GM23338 (cell line): ENCODE measurements at regions not wholly inside any gene's neighbourhood (a gene's known extent, or its start where the extent isn't known, plus 50 kb on each side); places are given as distances from the start of the nearest gene placed in this dataset.

Source experiments
- ATAC-seq: fragments of 200-7000 bp; cut with Tn5 transposase; 3 replicates; pipeline ENCODE4 v1.9.1; 2020
- DNase-seq: peaks from one replicate; pipeline ENCODE4 v3.0.0-alpha.2; 2015; ENCODE audit warnings: low spot score
- H2AFZ ChIP-seq: fragments of 200-600 bp; sonication (generic); 2 replicates; pipeline ENCODE4 v1.8.0; 2016; ENCODE audit warnings: antibody characterized with exemption, mild to moderate bottlenecking, moderate library complexity
- H3F3A ChIP-seq: fragments of 200-600 bp; sonication (generic); replicated peaks from 2 replicates; pipeline ENCODE4 v1.8.0; 2017; ENCODE audit warnings: antibody characterized with exemption, mixed run types, low read depth
- H3K27ac ChIP-seq: fragments of 200-600 bp; sonication (generic); 2 replicates; pipeline ENCODE4 v1.6.1; 2016; ENCODE audit warnings: low read depth
- H3K27me3 ChIP-seq: fragments of 200-600 bp; sonication (generic); 2 replicates; pipeline ENCODE4 v1.8.0; 2016; ENCODE audit warnings: mild to moderate bottlenecking, mixed run types, moderate library complexity; ENCODE audit not compliant: insufficient read depth
- H3K36me3 ChIP-seq: fragments of 200-600 bp; sonication (generic); 2 replicates; pipeline ENCODE4 v1.8.0; 2016; ENCODE audit warnings: mild to moderate bottlenecking; ENCODE audit not compliant: insufficient read depth
- H3K4me1 ChIP-seq: fragments of 200-600 bp; sonication (generic); 2 replicates; pipeline ENCODE4 v1.8.0; 2016; ENCODE audit warnings: mild to moderate bottlenecking, moderate library complexity; ENCODE audit not compliant: insufficient read depth
- H3K4me2 ChIP-seq: fragments of 200-600 bp; sonication (generic); 2 replicates; pipeline ENCODE4 v1.7.1; 2017; ENCODE audit warnings: mixed run types
- H3K4me3 ChIP-seq: fragments of 200-600 bp; sonication (generic); 2 replicates; pipeline ENCODE4 v1.6.1; 2016; ENCODE audit warnings: mixed run types
- H3K79me2 ChIP-seq: fragments of 200-600 bp; sonication (generic); replicated peaks from 2 replicates; pipeline ENCODE4 v1.8.0; 2017; ENCODE audit warnings: mild to moderate bottlenecking; ENCODE audit not compliant: insufficient read depth
- H3K9me2 ChIP-seq: fragments of 200-600 bp; sonication (generic); 2 replicates; pipeline ENCODE4 v1.8.0; 2017; ENCODE audit not compliant: insufficient read depth
- H4K20me1 ChIP-seq: fragments of 200-600 bp; sonication (generic); replicated peaks from 2 replicates; pipeline ENCODE4 v1.8.0; 2017; ENCODE audit warnings: mild to moderate bottlenecking; ENCODE audit not compliant: insufficient read depth
- H3K27ac Mint-ChIP-seq: 2 replicates; pipeline ENCODE4 v1.8.0; 2020; ENCODE audit warnings: inconsistent platforms, mild to moderate bottlenecking, moderate library complexity, mixed read lengths
- H3K27me3 Mint-ChIP-seq: 3 replicates; pipeline ENCODE4 v1.8.0; 2022; ENCODE audit warnings: low read depth, mild to moderate bottlenecking, moderate library complexity, mixed read lengths, inconsistent platforms; ENCODE audit not compliant: insufficient read depth, poor library complexity
- H3K36me3 Mint-ChIP-seq: 3 replicates; pipeline ENCODE4 v1.8.0; 2021; ENCODE audit warnings: low read depth, mild to moderate bottlenecking, inconsistent platforms, moderate library complexity, mixed read lengths
- H3K4me1 Mint-ChIP-seq: 3 replicates; pipeline ENCODE4 v1.8.0; 2020; ENCODE audit warnings: mild to moderate bottlenecking, inconsistent platforms, mixed read lengths
- H3K4me3 Mint-ChIP-seq: 3 replicates; pipeline ENCODE4 v1.8.0; 2021; ENCODE audit warnings: moderate library complexity, mild to moderate bottlenecking, inconsistent platforms, mixed read lengths
- H3K9me3 Mint-ChIP-seq: 3 replicates; pipeline ENCODE4 v1.8.0; 2020; ENCODE audit warnings: moderate library complexity, mild to moderate bottlenecking, inconsistent platforms, mixed read lengths
- CREB1 ChIP-seq: fragments of 250-450 bp; sonication (Bioruptor Pico); IDR thresholded peaks from 2 replicates; pipeline ENCODE4 v1.5.0; 2020; ENCODE audit warnings: low read depth, mild to moderate bottlenecking, moderate library complexity
- CTCF ChIP-seq, 2 experiments: fragments of 200-600 bp in 1 of 2; sonication (generic) in 1 of 2; conservative IDR thresholded peaks; 2 replicates each; pipeline versions ENCODE4 v1.5.1 to v1.6.1; 2016 to 2017; ENCODE audit warnings: antibody characterized with exemption in 2 of 2, low read depth in 2 of 2, mild to moderate bottlenecking in 2 of 2, moderate library complexity in 1 of 2
- ETS1 ChIP-seq: IDR thresholded peaks from 2 replicates; pipeline ENCODE4 v1.6.1; 2016; ENCODE audit warnings: antibody characterized with exemption
- EZH2 ChIP-seq: fragments of 200-600 bp; sonication (generic); IDR thresholded peaks from one replicate; pipeline ENCODE4 v1.8.0; 2017; ENCODE audit warnings: antibody characterized with exemption, mild to moderate bottlenecking, low read depth; ENCODE audit not compliant: unreplicated experiment
- EZH2phosphoT487 ChIP-seq: fragments of 200-600 bp; sonication (generic); IDR thresholded peaks from one replicate; pipeline ENCODE4 v1.8.1; 2018; ENCODE audit warnings: antibody characterized with exemption; ENCODE audit not compliant: unreplicated experiment
- JUNB ChIP-seq: IDR thresholded peaks from one replicate; pipeline ENCODE4 v1.6.1; 2016; ENCODE audit warnings: antibody characterized with exemption; ENCODE audit not compliant: unreplicated experiment
- NANOG ChIP-seq: IDR thresholded peaks from 2 replicates; pipeline ENCODE4 v1.6.1; 2016; ENCODE audit warnings: antibody characterized with exemption, borderline replicate concordance
- POLR2AphosphoS5 ChIP-seq: IDR thresholded peaks from 2 replicates; pipeline ENCODE4 v1.6.1; 2016; ENCODE audit warnings: antibody characterized with exemption, low read depth
- REST ChIP-seq: IDR thresholded peaks from one replicate; pipeline ENCODE4 v1.6.1; 2018; ENCODE audit warnings: antibody characterized with exemption; ENCODE audit not compliant: unreplicated experiment
- STAT1 ChIP-seq: IDR thresholded peaks from one replicate; pipeline ENCODE4 v1.6.1; 2016; ENCODE audit warnings: antibody characterized with exemption; ENCODE audit not compliant: unreplicated experiment
- ZNF114 ChIP-seq: fragments of 250-450 bp; sonication (Bioruptor Pico); IDR thresholded peaks from 2 replicates; pipeline ENCODE4 v1.5.0; 2020; ENCODE audit warnings: mild to moderate bottlenecking, moderate library complexity
- ZNF331 ChIP-seq: fragments of 250-450 bp; sonication (Bioruptor Pico); IDR thresholded peaks from 2 replicates; pipeline ENCODE4 v1.5.0; 2020; ENCODE audit warnings: low read depth, mild to moderate bottlenecking, moderate library complexity
- ZNF462 ChIP-seq: fragments of 250-450 bp; sonication (Bioruptor Pico); IDR thresholded peaks from 2 replicates; pipeline ENCODE4 v1.5.0; 2020; ENCODE audit warnings: mild to moderate bottlenecking, moderate library complexity

GRCh38 chr10:80701706-80702105 lies 164.0 kb downstream of the SH2D4B start:
- no peaks in the 10 kb centered on the region for H3K9me3 Mint-ChIP-seq
- no peak overlapping the region for H3K4me2 ChIP-seq
- peaks cover 14% of the 10 kb centered on the region for H3K27me3 Mint-ChIP-seq
- no peak overlapping the region for H3K27ac ChIP-seq
- H3K79me2 ChIP-seq: no peaks in the 10 kb centered on the region
- H3F3A ChIP-seq: no peaks in the 10 kb centered on the region
- no peaks in the 10 kb centered on the region for H3K27me3 ChIP-seq
- no peak overlapping the region for H3K4me3 ChIP-seq
- TF ChIP-seq JUNB (no peak), ZNF114 (no peak), NANOG (no peak), POLR2AphosphoS5 (no peak), CTCF (conservative IDR thresholded peaks at IDR 0.05; ENCODE audit: low read depth in 2 of 2) (no peak), EZH2phosphoT487 (no peak), ZNF462 (CRISPR knock-in tag) (no peak), STAT1 (no peak), ETS1 (no peak), REST (no peak), CREB1 (CRISPR knock-in tag) (no peak), ZNF331 (CRISPR knock-in tag) (no peak), EZH2 (no peak)
- 0 out of 2 replicates have a peak, but pooled peaks cover 3% of the 10 kb centered on the region for H3K4me1 ChIP-seq
- H3K36me3 ChIP-seq: no peaks in the 10 kb centered on the region
- H3K27ac Mint-ChIP-seq: no peak overlapping the region
- ATAC-seq: no peak
- H3K9me2 ChIP-seq: no peaks in the 10 kb centered on the region
- peak overlapping the region; percentile 72; the same call in 1 of the 2 replicates for H2AFZ ChIP-seq
- no peaks in the 10 kb centered on the region for H3K36me3 Mint-ChIP-seq
- no peak for DNase-seq
- peaks cover 5% of the 10 kb centered on the region for H3K4me1 Mint-ChIP-seq
- no peaks in the 10 kb centered on the region for H4K20me1 ChIP-seq
- no peak overlapping the region for H3K4me3 Mint-ChIP-seq
